ENCODE measurements at regions not wholly inside any gene's neighbourhood (a gene's known extent, or its start where the extent isn't known, plus 50 kb on each side); places are given as distances from the start of the nearest gene placed in this dataset.

DNA sequence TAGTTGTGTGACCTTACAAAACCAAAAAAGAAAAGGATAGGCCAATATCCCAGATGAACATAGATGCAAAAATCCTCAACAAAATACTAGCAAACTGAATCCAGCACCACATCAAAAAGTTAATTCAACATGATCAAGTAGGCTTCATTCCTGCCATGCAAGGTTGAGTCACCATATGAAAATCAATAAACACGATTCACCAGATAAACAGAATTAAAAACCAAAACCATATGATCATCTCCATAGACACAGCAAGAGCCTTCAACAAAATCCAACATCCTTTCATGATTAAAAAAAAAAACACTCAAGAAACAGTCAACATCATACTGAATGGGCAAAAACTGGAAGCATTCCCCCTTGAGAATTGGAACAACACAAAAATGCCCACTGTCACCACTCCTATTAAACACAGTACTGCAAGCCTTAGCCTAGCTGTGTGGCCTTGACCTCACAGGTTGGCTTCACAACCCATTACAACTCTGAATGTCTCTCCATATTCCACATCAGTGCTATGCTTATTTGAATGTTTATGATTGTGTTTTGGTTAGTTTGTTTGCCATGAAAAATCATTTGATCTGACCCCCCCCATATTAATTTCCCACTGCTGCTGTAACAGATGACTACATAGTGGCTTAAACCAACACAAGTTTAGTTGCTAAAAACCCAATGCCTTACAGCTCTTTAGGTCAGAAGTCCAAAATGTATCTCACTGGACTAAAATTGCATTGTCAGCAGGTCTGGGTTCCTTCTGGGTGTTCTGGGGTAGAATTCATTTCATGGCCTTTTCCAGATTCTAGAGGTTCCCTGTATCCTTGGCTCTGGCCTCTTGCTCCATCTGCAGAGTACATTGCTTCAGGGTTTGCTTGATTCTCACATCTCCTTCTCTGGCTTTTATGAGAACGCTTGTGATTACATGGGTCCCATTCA, 257.1 kb upstream of the DYNLRB2 start:
- no peaks in the 10 kb centered on the region for H3K79me2 ChIP-seq (ENCODE audit: control insufficient read depth, insufficient read depth, low read length)
- no peak for FAIRE-seq
- POLR2A ChIA-PET: no interaction called here

More for the DNA sequence above, 257.1 kb upstream of the DYNLRB2 start:
- H3K9me1 ChIP-seq (replicated peaks; ENCODE audit: control insufficient read depth, extremely low read depth, insufficient read depth, low read length): no peaks in the 10 kb centered on the region
- H3K27me3 ChIP-seq (ENCODE audit: control insufficient read depth in 2 of 2, insufficient read depth in 2 of 2, low read length in 2 of 2): no peaks in the 10 kb centered on the region
- no peak for DNase-seq (ENCODE audit: low read depth, low spot score)
- H3K4me3 ChIP-seq (replicated peaks in 1 of 3; ENCODE audit: insufficient read depth in 1 of 3, low read depth in 1 of 3, low read length in 3 of 3): no peak overlapping the region
- BruUV-seq (replicated peaks): no TSS peak
- no peak overlapping the region for H3K4me2 ChIP-seq (ENCODE audit: insufficient read depth, low read length)
- CTCF ChIA-PET: interaction anchor here (1.9 kb wide), 1 partner anchor 23 kb away, joined by 4 read pairs; no protein-coding TSS in a partner anchor
- no peak overlapping the region for H2AFZ ChIP-seq (ENCODE audit: low read depth, low read length)
- dilution Hi-C loops (cut with MboI; ENCODE audit: extremely low pct_ligation_motif_present, low sequenced_read_pairs): no loop called here
- intact Hi-C loops (cut with micrococcal nuclease): no loop called here
- no peaks in the 10 kb centered on the region for H4K20me1 ChIP-seq (replicated peaks; ENCODE audit: control insufficient read depth, extremely low read depth, insufficient read depth, low read length)
- no peaks in the 10 kb centered on the region for H3K9me3 ChIP-seq (replicated peaks; ENCODE audit: control insufficient read depth, insufficient read depth, low read length)
- no peaks in the 10 kb centered on the region for H3K4me1 ChIP-seq (ENCODE audit: control insufficient read depth, extremely low read depth, insufficient read depth, low read length)
- no peaks in the 10 kb centered on the region for H3K36me3 ChIP-seq (ENCODE audit: control insufficient read depth in 2 of 2, extremely low read depth in 1 of 2, insufficient read depth in 2 of 2, low read length in 2 of 2)
- no peak overlapping the region for H3K27ac ChIP-seq (ENCODE audit: insufficient read depth, low read depth, low read length)
- H3K9ac ChIP-seq (replicated peaks; ENCODE audit: extremely low read depth, insufficient read depth, low read length): no peak overlapping the region
- TF ChIP-seq, protein P1, sequence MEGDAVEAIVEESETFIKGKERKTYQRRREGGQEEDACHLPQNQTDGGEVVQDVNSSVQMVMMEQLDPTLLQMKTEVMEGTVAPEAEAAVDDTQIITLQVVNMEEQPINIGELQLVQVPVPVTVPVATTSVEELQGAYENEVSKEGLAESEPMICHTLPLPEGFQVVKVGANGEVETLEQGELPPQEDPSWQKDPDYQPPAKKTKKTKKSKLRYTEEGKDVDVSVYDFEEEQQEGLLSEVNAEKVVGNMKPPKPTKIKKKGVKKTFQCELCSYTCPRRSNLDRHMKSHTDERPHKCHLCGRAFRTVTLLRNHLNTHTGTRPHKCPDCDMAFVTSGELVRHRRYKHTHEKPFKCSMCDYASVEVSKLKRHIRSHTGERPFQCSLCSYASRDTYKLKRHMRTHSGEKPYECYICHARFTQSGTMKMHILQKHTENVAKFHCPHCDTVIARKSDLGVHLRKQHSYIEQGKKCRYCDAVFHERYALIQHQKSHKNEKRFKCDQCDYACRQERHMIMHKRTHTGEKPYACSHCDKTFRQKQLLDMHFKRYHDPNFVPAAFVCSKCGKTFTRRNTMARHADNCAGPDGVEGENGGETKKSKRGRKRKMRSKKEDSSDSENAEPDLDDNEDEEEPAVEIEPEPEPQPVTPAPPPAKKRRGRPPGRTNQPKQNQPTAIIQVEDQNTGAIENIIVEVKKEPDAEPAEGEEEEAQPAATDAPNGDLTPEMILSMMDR (IDR thresholded peaks at IDR 0.05; ENCODE audit: extremely low read depth in 1 of 2, insufficient read depth in 1 of 2, low read depth in 1 of 2, low read length in 2 of 2): no peak
- TF ChIP-seq, protein P2, sequence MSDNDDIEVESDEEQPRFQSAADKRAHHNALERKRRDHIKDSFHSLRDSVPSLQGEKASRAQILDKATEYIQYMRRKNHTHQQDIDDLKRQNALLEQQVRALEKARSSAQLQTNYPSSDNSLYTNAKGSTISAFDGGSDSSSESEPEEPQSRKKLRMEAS (IDR thresholded peaks at IDR 0.05; ENCODE audit: insufficient read depth, insufficient read length): no peak
- no peak for TF ChIP-seq FOS (IDR thresholded peaks at IDR 0.05; ENCODE audit: borderline replicate concordance, insufficient read depth, low read length)
- TF ChIP-seq POLR2A (IDR thresholded peaks at IDR 0.05; ENCODE audit: low read depth, low read length): no peak
- TF ChIP-seq POLR2AphosphoS5 (IDR thresholded peaks at IDR 0.05; ENCODE audit: insufficient read depth, low read depth, low read length): no peak
- no peak for TF ChIP-seq GATA2 (IDR thresholded peaks at IDR 0.05; ENCODE audit: insufficient read depth, insufficient read length, low read depth, low read length)
- no peak for TF ChIP-seq JUN (IDR thresholded peaks at IDR 0.05; ENCODE audit: borderline replicate concordance, insufficient read depth, insufficient read length, low read depth)
- no peak for TF ChIP-seq MYC (IDR thresholded peaks at IDR 0.05; ENCODE audit: low read depth, low read length)
- no peak for TF ChIP-seq EZH2 (IDR thresholded peaks at IDR 0.05; ENCODE audit: borderline replicate concordance, low read depth, low read length, severe bottlenecking)

Data from endothelial cell of umbilical vein (primary cell).